ENCODE measurements at regions not wholly inside any gene's neighbourhood (a gene's known extent, or its start where the extent isn't known, plus 50 kb on each side); places are given as distances from the start of the nearest gene placed in this dataset.

GRCh38 chr7:131223151-131223550 lies 104.5 kb upstream of the MKLN1 start:
- dilution Hi-C loops (cut with MboI; ENCODE audit: extremely low pct_ligation_motif_present, low sequenced_read_pairs) = no loop called here
- Histone ChIP-seq H3K27ac (ENCODE audit: control insufficient read depth, insufficient read depth, low read length) (no peak overlapping the region), H3K4me2 (ENCODE audit: control insufficient read depth, extremely low read depth, insufficient read depth, low read depth, low read length) (no peak overlapping the region), H3K9me1 (ENCODE audit: control insufficient read depth, extremely low read depth, insufficient read depth, low read length) (no peaks in the 10 kb centered on the region), H3K79me2 (ENCODE audit: control insufficient read depth, insufficient read depth, low read length) (no peaks in the 10 kb centered on the region), H3K9me3 (ENCODE audit: control insufficient read depth, low read depth, low read length) (no peaks in the 10 kb centered on the region), H2AFZ (ENCODE audit: control insufficient read depth, low read length) (no peak overlapping the region), H3K4me3 (ENCODE audit: control insufficient read depth in 2 of 3, extremely low read depth in 1 of 3, insufficient read depth in 2 of 3, low read depth in 1 of 3, low read length in 3 of 3) (no peak overlapping the region), H3K9ac (ENCODE audit: control insufficient read depth, extremely low read depth, insufficient read depth, low read length) (no peak overlapping the region), H4K20me1 (ENCODE audit: control insufficient read depth, extremely low read depth, insufficient read depth, low read length) (no peaks in the 10 kb centered on the region), H3K36me3 (ENCODE audit: control insufficient read depth in 2 of 2, extremely low read depth in 1 of 2, insufficient read depth in 2 of 2, low read length in 2 of 2) (no peaks in the 10 kb centered on the region), H3K4me1 (ENCODE audit: control insufficient read depth, extremely low read depth, insufficient read depth, low read length) (no peaks in the 10 kb centered on the region), H3K27me3 (ENCODE audit: control insufficient read depth, extremely low read depth, insufficient read depth, low read length) (no peaks in the 10 kb centered on the region)
- no peak for FAIRE-seq
- DNase-seq (ENCODE audit: low read depth, low spot score) = no peak
- no peak for TF ChIP-seq EZH2 (IDR thresholded peaks at IDR 0.05; ENCODE audit: low read length)

- no peaks in the 10 kb centered on the region for H3K4me1 ChIP-seq (ENCODE audit: control insufficient read depth, extremely low read depth, insufficient read depth, low read length)
- H3K27ac ChIP-seq (ENCODE audit: control insufficient read depth, insufficient read depth, low read length) = no peak overlapping the region
- no peaks in the 10 kb centered on the region for H4K20me1 ChIP-seq (ENCODE audit: control insufficient read depth, extremely low read depth, insufficient read depth, low read length)
- FAIRE-seq = no peak
- H3K4me3 ChIP-seq (ENCODE audit: control insufficient read depth in 2 of 3, extremely low read depth in 1 of 3, insufficient read depth in 2 of 3, low read depth in 1 of 3, low read length in 3 of 3) = no peak overlapping the region
- DNase-seq (ENCODE audit: low read depth, low spot score) = no peak
- TF ChIP-seq, protein P1, sequence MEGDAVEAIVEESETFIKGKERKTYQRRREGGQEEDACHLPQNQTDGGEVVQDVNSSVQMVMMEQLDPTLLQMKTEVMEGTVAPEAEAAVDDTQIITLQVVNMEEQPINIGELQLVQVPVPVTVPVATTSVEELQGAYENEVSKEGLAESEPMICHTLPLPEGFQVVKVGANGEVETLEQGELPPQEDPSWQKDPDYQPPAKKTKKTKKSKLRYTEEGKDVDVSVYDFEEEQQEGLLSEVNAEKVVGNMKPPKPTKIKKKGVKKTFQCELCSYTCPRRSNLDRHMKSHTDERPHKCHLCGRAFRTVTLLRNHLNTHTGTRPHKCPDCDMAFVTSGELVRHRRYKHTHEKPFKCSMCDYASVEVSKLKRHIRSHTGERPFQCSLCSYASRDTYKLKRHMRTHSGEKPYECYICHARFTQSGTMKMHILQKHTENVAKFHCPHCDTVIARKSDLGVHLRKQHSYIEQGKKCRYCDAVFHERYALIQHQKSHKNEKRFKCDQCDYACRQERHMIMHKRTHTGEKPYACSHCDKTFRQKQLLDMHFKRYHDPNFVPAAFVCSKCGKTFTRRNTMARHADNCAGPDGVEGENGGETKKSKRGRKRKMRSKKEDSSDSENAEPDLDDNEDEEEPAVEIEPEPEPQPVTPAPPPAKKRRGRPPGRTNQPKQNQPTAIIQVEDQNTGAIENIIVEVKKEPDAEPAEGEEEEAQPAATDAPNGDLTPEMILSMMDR (optimal IDR thresholded peaks at IDR 0.05 in 1 of 3, IDR thresholded peaks at IDR 0.05 in 1 of 3, conservative IDR thresholded peaks at IDR 0.05 in 1 of 3; ENCODE audit: extremely low read depth in 1 of 3, insufficient read depth in 2 of 3, low read length in 3 of 3) = no peak
- no peak for TF ChIP-seq EZH2 (IDR thresholded peaks at IDR 0.05; ENCODE audit: low read length)
- dilution Hi-C loops (cut with MboI; ENCODE audit: extremely low pct_ligation_motif_present, low sequenced_read_pairs) = no loop called here
- no peak overlapping the region for H3K9ac ChIP-seq (ENCODE audit: control insufficient read depth, extremely low read depth, insufficient read depth, low read length)
- H3K27me3 ChIP-seq (ENCODE audit: control insufficient read depth, extremely low read depth, insufficient read depth, low read length) = no peaks in the 10 kb centered on the region
- H3K9me3 ChIP-seq (ENCODE audit: control insufficient read depth, low read depth, low read length) = no peaks in the 10 kb centered on the region
- H3K9me1 ChIP-seq (ENCODE audit: control insufficient read depth, extremely low read depth, insufficient read depth, low read length) = no peaks in the 10 kb centered on the region
- H3K79me2 ChIP-seq (ENCODE audit: control insufficient read depth, insufficient read depth, low read length) = no peaks in the 10 kb centered on the region
- H3K36me3 ChIP-seq (ENCODE audit: control insufficient read depth in 2 of 2, extremely low read depth in 1 of 2, insufficient read depth in 2 of 2, low read length in 2 of 2) = no peaks in the 10 kb centered on the region
- H2AFZ ChIP-seq (ENCODE audit: control insufficient read depth, low read length) = no peak overlapping the region
- no peak overlapping the region for H3K4me2 ChIP-seq (ENCODE audit: control insufficient read depth, extremely low read depth, insufficient read depth, low read depth, low read length)
Measured at GRCh38 chr7:131224996-131225395, 102.7 kb upstream of the MKLN1 start.

Data from keratinocyte (primary cell).